SK-N-SH treated with all-trans-retinoic acid at 6 μM for 48 hours (cell line): ENCODE measurements at regions not wholly inside any gene's neighbourhood (a gene's known extent, or its start where the extent isn't known, plus 50 kb on each side); places are given as distances from the start of the nearest gene placed in this dataset.

ENCODE experiments used
- ARNTL ChIP-seq: fragments of 450-650 bp; formaldehyde crosslinking; IDR thresholded peaks from 2 replicates; pipeline ENCODE4 v1.5.0; 2020; ENCODE audit warnings: low read depth, mild to moderate bottlenecking, moderate library complexity, borderline replicate concordance
- PPARA ChIP-seq: fragments of 250-450 bp; sonication (Bioruptor Pico); IDR thresholded peaks from 2 replicates; pipeline ENCODE4 v1.5.0; 2020; ENCODE audit warnings: mild to moderate bottlenecking, borderline replicate concordance
- ZNF70 ChIP-seq: fragments of 450-650 bp; formaldehyde crosslinking; IDR thresholded peaks from 2 replicates; pipeline ENCODE4 v1.5.0; 2020; ENCODE audit warnings: mild to moderate bottlenecking, moderate library complexity
- ZNF8 ChIP-seq: fragments of 450-650 bp; formaldehyde crosslinking; IDR thresholded peaks from 2 replicates; pipeline ENCODE4 v1.5.0; 2020; ENCODE audit warnings: mild to moderate bottlenecking, moderate library complexity
- TF ChIP-seq, protein P1 (sequence below): fragments of 250-450 bp; sonication (Bioruptor Pico); IDR thresholded peaks from 2 replicates; pipeline ENCODE4 v1.5.1; 2020; ENCODE audit warnings: low read depth, mild to moderate bottlenecking, moderate library complexity
- TF ChIP-seq, protein P2 (sequence below): fragments of 250-450 bp; sonication (Bioruptor Pico); IDR thresholded peaks from 2 replicates; pipeline ENCODE4 v1.8.0; 2021; ENCODE audit warnings: low read depth, mild to moderate bottlenecking, moderate library complexity, borderline replicate concordance

DNA sequence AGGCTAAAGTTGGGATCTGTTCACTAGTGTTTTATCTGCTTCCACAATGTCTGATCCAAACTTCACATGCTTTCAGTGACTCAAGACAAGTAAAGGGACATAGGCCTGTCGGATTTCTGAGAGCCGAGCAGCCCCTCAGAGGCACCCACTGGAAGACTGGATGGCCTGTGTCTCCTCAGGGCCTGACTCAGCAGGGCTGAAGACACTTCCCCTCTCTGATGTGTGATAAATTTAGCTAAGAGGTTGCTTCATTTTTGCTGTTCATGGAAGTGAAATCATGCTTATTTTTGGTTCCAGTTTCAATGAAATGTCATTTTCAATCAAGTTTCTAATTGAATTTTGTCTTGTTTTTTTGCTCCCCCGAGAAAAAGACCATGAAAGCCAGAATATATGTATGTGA is 93.7 kb downstream of the MXRA5 start:
- TF ChIP-seq, protein P1, sequence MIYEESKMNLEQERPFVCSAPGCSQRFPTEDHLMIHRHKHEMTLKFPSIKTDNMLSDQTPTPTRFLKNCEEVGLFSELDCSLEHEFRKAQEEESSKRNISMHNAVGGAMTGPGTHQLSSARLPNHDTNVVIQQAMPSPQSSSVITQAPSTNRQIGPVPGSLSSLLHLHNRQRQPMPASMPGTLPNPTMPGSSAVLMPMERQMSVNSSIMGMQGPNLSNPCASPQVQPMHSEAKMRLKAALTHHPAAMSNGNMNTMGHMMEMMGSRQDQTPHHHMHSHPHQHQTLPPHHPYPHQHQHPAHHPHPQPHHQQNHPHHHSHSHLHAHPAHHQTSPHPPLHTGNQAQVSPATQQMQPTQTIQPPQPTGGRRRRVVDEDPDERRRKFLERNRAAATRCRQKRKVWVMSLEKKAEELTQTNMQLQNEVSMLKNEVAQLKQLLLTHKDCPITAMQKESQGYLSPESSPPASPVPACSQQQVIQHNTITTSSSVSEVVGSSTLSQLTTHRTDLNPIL: no peak
- TF ChIP-seq, protein P2, sequence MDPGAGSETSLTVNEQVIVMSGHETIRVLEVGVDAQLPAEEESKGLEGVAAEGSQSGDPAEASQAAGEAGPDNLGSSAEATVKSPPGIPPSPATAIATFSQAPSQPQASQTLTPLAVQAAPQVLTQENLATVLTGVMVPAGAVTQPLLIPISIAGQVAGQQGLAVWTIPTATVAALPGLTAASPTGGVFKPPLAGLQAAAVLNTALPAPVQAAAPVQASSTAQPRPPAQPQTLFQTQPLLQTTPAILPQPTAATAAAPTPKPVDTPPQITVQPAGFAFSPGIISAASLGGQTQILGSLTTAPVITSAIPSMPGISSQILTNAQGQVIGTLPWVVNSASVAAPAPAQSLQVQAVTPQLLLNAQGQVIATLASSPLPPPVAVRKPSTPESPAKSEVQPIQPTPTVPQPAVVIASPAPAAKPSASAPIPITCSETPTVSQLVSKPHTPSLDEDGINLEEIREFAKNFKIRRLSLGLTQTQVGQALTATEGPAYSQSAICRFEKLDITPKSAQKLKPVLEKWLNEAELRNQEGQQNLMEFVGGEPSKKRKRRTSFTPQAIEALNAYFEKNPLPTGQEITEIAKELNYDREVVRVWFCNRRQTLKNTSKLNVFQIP (CRISPR knock-in tag): no peak
- no peak for TF ChIP-seq PPARA (CRISPR knock-in tag)
- TF ChIP-seq ARNTL (CRISPR knock-in tag): no peak
- no peak for TF ChIP-seq ZNF8 (CRISPR knock-in tag)
- no peak for TF ChIP-seq ZNF70 (CRISPR knock-in tag)
